GM13977 (cell line): ENCODE measurements at regions not wholly inside any gene's neighbourhood (a gene's known extent, or its start where the extent isn't known, plus 50 kb on each side); places are given as distances from the start of the nearest gene placed in this dataset.

Experiments
- DNase-seq: peaks from one replicate; pipeline ENCODE4 v3.0.0; 2012; ENCODE audit warnings: low spot score
- in situ Hi-C: fragments of 300-500 bp; cut with MboI; formaldehyde crosslinking; loops from one replicate; pipeline ENCODE4 v1.12.0; 2022; ENCODE audit warnings: low sequenced_read_pairs, low pct_unique_long_range_greater_than_20kb, mixed read lengths, inconsistent platforms; ENCODE audit not compliant: unreplicated experiment
- TF ChIP-seq, protein P1 (sequence below): IDR thresholded peaks from 2 replicates; pipeline ENCODE4 v1.5.1; 2012; ENCODE audit warnings: mild to moderate bottlenecking, control low read depth; ENCODE audit not compliant: insufficient read depth; ENCODE audit errors: extremely low read depth, missing control alignments

- in situ Hi-C loops = no loop called here
- no peak for DNase-seq
- TF ChIP-seq, protein P1, sequence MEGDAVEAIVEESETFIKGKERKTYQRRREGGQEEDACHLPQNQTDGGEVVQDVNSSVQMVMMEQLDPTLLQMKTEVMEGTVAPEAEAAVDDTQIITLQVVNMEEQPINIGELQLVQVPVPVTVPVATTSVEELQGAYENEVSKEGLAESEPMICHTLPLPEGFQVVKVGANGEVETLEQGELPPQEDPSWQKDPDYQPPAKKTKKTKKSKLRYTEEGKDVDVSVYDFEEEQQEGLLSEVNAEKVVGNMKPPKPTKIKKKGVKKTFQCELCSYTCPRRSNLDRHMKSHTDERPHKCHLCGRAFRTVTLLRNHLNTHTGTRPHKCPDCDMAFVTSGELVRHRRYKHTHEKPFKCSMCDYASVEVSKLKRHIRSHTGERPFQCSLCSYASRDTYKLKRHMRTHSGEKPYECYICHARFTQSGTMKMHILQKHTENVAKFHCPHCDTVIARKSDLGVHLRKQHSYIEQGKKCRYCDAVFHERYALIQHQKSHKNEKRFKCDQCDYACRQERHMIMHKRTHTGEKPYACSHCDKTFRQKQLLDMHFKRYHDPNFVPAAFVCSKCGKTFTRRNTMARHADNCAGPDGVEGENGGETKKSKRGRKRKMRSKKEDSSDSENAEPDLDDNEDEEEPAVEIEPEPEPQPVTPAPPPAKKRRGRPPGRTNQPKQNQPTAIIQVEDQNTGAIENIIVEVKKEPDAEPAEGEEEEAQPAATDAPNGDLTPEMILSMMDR = no peak
Measured at GRCh38 chr15:66909381-66909890, 156.0 kb upstream of the SMAD3 start.

DNA sequence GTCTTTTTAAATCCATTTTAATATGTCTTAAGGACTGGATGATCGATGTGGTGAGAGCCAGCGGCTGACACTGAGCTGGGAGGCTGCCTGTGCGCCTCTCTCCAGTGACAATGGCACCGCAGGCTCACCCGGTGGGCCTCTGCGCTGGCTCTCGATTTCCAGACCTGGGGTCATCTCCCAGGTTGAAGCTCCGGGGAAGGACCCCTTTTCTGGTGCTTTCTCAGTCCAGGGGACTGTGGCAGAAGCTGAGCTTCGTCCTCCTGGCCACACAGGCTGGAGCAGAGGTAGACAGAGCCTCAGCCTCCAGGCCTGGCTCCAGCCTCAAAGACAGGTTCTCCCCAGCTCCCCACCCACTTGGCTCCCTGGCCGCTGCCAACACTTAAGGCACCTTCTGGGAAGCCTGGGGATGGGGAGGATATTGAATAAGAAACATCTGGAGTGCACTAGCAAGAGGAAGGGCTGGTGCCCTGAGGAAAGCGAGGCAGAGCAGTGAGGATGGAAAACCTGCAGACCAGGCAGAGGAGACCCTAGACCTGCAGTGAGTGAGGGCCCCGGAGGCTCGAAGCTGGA is 154.2 kb upstream of the SMAD3 start:
- no peak for DNase-seq
- in situ Hi-C loops = no loop called here
- TF ChIP-seq, protein P1 = no peak

DNA sequence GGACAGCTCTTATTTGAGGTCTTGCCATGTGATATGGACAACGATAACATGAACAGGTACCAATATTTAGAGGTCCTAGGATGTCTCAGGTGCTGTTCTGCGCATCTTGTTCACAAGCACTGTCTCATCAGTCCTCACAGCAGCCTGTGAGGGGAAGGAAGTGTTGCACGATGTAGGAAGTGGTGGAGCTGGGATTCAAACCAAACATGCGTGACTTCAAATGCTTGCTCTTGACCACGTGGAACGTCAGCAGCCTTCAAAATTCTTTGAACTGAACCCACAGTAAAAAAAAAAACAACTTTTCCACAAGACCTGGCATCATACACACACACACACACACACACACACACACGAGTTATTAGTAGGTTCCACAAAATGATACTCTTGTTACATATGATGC is 153.4 kb upstream of the SMAD3 start:
- TF ChIP-seq, protein P1 = no peak
- in situ Hi-C loops = no loop called here
- DNase-seq = no peak

GRCh38 chr15:66912441-66912840 is 153.0 kb upstream of the SMAD3 start:
- TF ChIP-seq, protein P1 = no peak
- no peak for DNase-seq
- in situ Hi-C loops = no loop called here

GRCh38 chr15:66917904-66918448 is 147.4 kb upstream of the SMAD3 start:
- in situ Hi-C loops = no loop called here
- TF ChIP-seq, protein P1 = no peak
- DNase-seq = no peak

DNA sequence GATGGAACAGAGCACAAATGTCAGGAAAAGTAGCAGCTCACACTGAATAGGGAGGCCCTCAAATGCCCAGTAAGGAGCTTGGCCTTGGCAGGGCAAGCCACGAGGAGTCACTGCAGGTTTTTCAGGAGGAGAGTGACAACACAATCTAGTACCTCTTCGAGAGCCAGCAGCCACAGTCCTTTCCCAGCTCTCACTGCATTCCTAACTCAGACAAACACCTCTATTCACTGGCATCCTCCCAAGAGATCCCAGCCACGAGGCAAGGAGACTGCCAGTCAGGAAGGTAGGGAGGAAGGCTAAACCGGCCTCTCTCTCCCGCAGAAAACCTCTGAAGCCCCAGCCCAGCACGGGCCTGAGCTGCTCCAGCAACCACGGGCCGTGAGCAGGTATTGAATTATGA is 146.0 kb upstream of the SMAD3 start:
- no peak for DNase-seq
- in situ Hi-C loops = no loop called here
- TF ChIP-seq, protein P1 = no peak
